ENCODE measurements at regions not wholly inside any gene's neighbourhood (a gene's known extent, or its start where the extent isn't known, plus 50 kb on each side); places are given as distances from the start of the nearest gene placed in this dataset.

DNA sequence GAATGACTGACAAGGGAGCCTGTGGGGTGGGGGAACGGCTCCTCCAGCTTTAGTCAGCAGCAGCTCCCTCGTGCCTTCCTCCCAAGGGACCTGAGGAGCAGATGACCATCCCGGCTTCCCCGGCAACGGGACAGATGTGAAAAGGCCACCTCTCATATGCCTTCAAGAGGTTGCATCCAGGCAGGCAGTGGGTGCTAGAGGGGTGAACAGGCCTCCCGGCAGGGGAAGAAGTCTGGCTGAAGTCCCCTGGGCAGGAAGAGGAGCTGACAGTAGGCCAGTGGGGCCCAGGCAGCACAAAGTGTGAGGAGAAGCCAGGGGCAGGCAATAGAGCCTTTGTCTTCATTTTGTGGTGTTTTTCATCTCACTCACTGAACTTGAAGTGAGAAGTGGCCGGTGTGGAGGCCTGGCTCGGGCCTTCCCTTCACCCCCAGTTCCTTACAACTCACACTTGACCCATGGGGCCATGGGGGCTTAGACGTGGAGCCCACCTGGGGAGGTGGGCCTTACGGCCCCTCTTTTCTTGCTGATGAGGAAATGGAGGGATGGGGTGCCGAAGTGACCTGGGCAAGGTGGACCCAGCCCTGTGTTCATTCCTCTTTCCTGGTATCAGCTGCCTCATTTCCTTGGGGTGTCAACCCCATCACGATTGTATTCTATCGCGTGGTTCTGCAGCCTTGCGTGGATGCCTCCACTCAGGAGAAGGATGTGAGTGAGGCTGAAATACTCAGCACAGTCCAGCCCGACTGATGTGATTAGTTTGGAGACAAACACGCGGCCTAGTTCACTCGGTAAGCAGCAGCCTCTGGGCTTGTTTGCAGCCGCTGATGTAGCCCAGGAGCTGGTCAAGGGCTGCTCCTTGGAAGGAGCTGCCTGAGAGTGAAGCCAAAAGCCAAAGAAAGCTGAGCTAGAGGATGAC lies 115.5 kb upstream of the ALDH1A3 start:
- TF ChIP-seq CTCF (IDR thresholded peaks at IDR 0.05) (no peak), POLR2A (IDR thresholded peaks at IDR 0.05) (no peak)
